Testis (tissue), 2 donors: ENCODE measurements at regions not wholly inside any gene's neighbourhood (a gene's known extent, or its start where the extent isn't known, plus 50 kb on each side); places are given as distances from the start of the nearest gene placed in this dataset.

Experiments used
- POLR2A ChIP-seq: fragments of 450-650 bp; IDR thresholded peaks from one replicate; pipeline ENCODE4 v1.6.1; 2017; ENCODE audit warnings: antibody characterized with exemption, mild to moderate bottlenecking, moderate library complexity
- TF ChIP-seq, protein P1 (sequence below), 3 experiments: fragments of 450-650 bp in 2 of 3; fragments of 200-600 bp in 1 of 3; sonication (generic) in 1 of 3; IDR thresholded peaks; one replicate each; pipeline ENCODE4 v1.5.1; 2016 to 2019; ENCODE audit warnings: antibody characterized with exemption in 3 of 3, mild to moderate bottlenecking in 2 of 3, moderate library complexity in 1 of 3

DNA sequence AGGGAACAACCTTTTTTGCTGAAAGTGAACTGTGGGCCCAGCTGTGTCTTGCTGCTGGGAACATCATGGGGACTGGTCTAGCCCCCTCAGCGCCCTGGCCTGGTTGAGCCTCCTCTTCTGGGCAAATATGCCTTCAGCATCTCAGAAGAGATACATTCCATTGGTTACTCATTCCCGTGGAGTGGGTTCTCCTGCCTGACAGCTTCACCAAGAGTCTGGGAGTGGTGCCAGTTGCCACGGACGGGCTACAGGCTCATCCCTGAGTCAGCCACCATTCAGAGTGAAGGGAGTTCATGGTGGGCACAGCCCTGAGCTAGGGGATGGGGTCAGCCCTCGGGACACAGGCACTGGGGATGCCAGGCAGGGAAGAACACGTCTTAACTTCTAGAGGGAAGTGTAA lies 81.9 kb downstream of the RAMP3 start:
- TF ChIP-seq, protein P1, sequence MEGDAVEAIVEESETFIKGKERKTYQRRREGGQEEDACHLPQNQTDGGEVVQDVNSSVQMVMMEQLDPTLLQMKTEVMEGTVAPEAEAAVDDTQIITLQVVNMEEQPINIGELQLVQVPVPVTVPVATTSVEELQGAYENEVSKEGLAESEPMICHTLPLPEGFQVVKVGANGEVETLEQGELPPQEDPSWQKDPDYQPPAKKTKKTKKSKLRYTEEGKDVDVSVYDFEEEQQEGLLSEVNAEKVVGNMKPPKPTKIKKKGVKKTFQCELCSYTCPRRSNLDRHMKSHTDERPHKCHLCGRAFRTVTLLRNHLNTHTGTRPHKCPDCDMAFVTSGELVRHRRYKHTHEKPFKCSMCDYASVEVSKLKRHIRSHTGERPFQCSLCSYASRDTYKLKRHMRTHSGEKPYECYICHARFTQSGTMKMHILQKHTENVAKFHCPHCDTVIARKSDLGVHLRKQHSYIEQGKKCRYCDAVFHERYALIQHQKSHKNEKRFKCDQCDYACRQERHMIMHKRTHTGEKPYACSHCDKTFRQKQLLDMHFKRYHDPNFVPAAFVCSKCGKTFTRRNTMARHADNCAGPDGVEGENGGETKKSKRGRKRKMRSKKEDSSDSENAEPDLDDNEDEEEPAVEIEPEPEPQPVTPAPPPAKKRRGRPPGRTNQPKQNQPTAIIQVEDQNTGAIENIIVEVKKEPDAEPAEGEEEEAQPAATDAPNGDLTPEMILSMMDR (IDR thresholded peaks at IDR 0.05), result no peak
- TF ChIP-seq POLR2A, result no peak
